Testis (tissue), 2 donors: ENCODE measurements at regions not wholly inside any gene's neighbourhood (a gene's known extent, or its start where the extent isn't known, plus 50 kb on each side); places are given as distances from the start of the nearest gene placed in this dataset.

Source experiments
- DNase-seq: peaks from one replicate; pipeline ENCODE4 v3.0.0-alpha.2; 2019
- H3K27ac ChIP-seq, 2 donors: fragments of 200-600 bp; sonication (generic); one replicate each; pipeline ENCODE4 v1.5.1; 2019
- H3K27me3 ChIP-seq: fragments of 200-600 bp; sonication (generic); one replicate; pipeline ENCODE4 v1.5.1; 2019
- H3K36me3 ChIP-seq: fragments of 200-600 bp; sonication (generic); one replicate; pipeline ENCODE4 v1.5.1; 2017; ENCODE audit warnings: low read depth; ENCODE audit errors: missing control alignments
- H3K4me1 ChIP-seq: fragments of 200-600 bp; sonication (generic); one replicate; pipeline ENCODE4 v1.5.1; 2019
- H3K4me3 ChIP-seq, 2 donors: fragments of 200-600 bp; sonication (generic); one replicate each; pipeline ENCODE4 v1.5.1; 2017 to 2019
- H3K9me3 ChIP-seq: fragments of 200-600 bp; sonication (generic); one replicate; pipeline ENCODE4 v1.5.1; 2017
- CTCF ChIP-seq, 3 experiments: fragments of 450-650 bp in 2 of 3; fragments of 200-600 bp in 1 of 3; sonication (generic) in 1 of 3; IDR thresholded peaks; one replicate each; pipeline ENCODE4 v1.5.1; 2016 to 2019; ENCODE audit warnings: antibody characterized with exemption in 3 of 3, mild to moderate bottlenecking in 2 of 3, moderate library complexity in 1 of 3
- POLR2A ChIP-seq: fragments of 450-650 bp; IDR thresholded peaks from one replicate; pipeline ENCODE4 v1.6.1; 2017; ENCODE audit warnings: antibody characterized with exemption, mild to moderate bottlenecking, moderate library complexity
- WGBS, 2 donors: methylation state at CpG; one replicate each; pipeline ENCODE4 v1.1.5; 2018; 5-methylcytosine and 5-hydroxymethylcytosine counted together
- intact Hi-C: fragments of 100-400 bp; cut with DNase I; formaldehyde crosslinking; loops from one replicate; pipeline ENCODE4 v1.15.1; 2023; ENCODE audit warnings: low total_unique reads

GRCh38 chr13:80132741-80133601, 208.0 kb downstream of the SPRY2 start:
- TF ChIP-seq CTCF (IDR thresholded peaks at IDR 0.05) (no peak), POLR2A (no peak)
- Histone ChIP-seq H3K36me3 (no peaks in the 10 kb centered on the region), H3K27me3 (no peaks in the 10 kb centered on the region), H3K27ac (peak overlapping the region in 1 of 2 donors; percentile 50), H3K4me1 (peaks cover 11% of the 10 kb centered on the region), H3K4me3 (no peak overlapping the region), H3K9me3 (no peaks in the 10 kb centered on the region)
- peak; percentile 72 for DNase-seq
- intact Hi-C loops, result no loop called here
- WGBS, 2 donors, result 17 to 20% methylated on average over 11 of the region's 11 CpGs

- DNase-seq, result peak; percentile 47
- H3K9me3 ChIP-seq, result no peaks in the 10 kb centered on the region
- peaks cover 11% of the 10 kb centered on the region for H3K4me1 ChIP-seq
- no peaks in the 10 kb centered on the region for H3K36me3 ChIP-seq
- TF ChIP-seq CTCF (IDR thresholded peaks at IDR 0.05) (no peak), POLR2A (no peak)
- 21 to 39% methylated on average over 4 of the region's 4 CpGs for WGBS, 2 donors
- H3K4me3 ChIP-seq, result no peak overlapping the region
- intact Hi-C loops, result no loop called here
- H3K27me3 ChIP-seq, result no peaks in the 10 kb centered on the region
- H3K27ac ChIP-seq, result peak overlapping the region in 1 of 2 donors; percentile 15
These were observed 209.7 kb downstream of the SPRY2 start for GRCh38 chr13:80131204-80131603.

DNA sequence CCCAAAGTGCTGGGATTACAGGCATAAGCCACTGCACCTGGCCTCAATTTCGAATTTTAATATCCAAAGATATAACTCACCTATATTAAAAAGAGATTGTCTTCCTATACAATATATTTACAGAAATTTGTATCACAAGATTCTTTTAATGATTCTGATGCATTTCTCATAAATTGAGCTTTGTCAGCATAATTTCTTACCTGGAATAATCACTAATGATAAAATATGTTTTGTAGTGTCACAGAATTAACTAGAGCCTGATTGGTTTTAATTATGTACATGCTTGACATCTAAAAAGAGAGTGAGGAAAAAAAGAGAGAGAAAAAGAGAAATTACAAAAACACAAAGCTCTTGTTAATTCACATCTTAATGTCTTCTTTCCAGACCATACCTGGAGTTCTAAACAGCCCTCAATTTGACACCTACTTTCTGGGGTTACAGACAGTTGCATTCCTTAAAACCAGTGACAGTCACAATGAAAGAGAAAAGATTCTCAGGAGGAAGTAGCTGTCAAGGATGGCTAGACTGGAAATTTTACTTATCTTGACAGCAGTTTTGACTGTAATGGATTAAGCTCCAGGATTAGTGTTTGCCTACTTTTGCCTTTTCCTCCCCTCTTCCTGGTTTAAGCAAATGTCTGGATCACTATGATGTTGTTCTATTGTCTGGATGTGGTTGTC, 214.4 kb downstream of the SPRY2 start:
- Histone ChIP-seq H3K9me3 (no peaks in the 10 kb centered on the region), H3K4me3 (no peak overlapping the region), H3K4me1 (no peaks in the 10 kb centered on the region), H3K27ac (no peak overlapping the region), H3K36me3 (no peaks in the 10 kb centered on the region), H3K27me3 (no peaks in the 10 kb centered on the region)
- WGBS, 2 donors, result 89 to 100% methylated on average over 1 of the region's 1 CpG
- DNase-seq, result no peak
- TF ChIP-seq CTCF (IDR thresholded peaks at IDR 0.05), result no peak
- intact Hi-C loops, result no loop called here

DNA sequence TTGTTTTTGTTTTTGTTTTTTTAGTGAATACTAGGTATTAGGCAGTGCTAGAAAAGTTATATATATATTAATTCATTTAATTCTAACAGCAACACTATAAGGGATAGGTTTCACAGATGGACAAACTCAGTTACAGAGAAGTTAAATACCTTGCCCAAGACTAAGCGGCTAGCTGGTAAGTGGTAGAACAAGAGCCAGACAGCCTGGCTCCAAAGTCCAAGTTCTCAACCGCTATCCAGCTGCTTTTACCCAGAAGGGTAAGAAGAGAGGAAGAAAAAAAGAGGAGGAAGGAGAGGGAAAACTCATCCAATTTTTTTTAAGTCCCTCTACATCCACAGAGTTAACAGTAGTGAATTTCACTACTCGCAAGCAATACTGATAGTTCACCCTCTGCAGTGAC, 217.0 kb downstream of the SPRY2 start:
- no peak overlapping the region for H3K4me3 ChIP-seq
- no peaks in the 10 kb centered on the region for H3K36me3 ChIP-seq
- TF ChIP-seq POLR2A, result no peak
- no peak for TF ChIP-seq CTCF (IDR thresholded peaks at IDR 0.05)
- WGBS, 2 donors, result 93 to 95% methylated on average over 3 of the region's 3 CpGs
- no peaks in the 10 kb centered on the region for H3K4me1 ChIP-seq
- H3K27me3 ChIP-seq, result no peaks in the 10 kb centered on the region
- intact Hi-C loops, result no loop called here
- H3K27ac ChIP-seq, result no peak overlapping the region
- no peak for DNase-seq
- no peaks in the 10 kb centered on the region for H3K9me3 ChIP-seq
